K562 (cell line): ENCODE measurements at regions not wholly inside any gene's neighbourhood (a gene's known extent, or its start where the extent isn't known, plus 50 kb on each side); places are given as distances from the start of the nearest gene placed in this dataset.

Experiments used
- ATAC-seq: fragments of 200-7000 bp; cut with Tn5 transposase; 3 replicates; pipeline ENCODE4 v1.9.1; 2020; ENCODE audit warnings: moderate library complexity
- BruUV-seq: library from RNA; stranded (reverse); fragments of 400-500 nt; replicated peaks from 2 replicates; lab custom pipeline; 2021; lab: Mats Ljungman, UMichigan
- CTCF ChIA-PET: fragments of 300-600 bp; formaldehyde crosslinking; extraction: SDS; loops from one replicate; lab custom pipeline; 2021; ENCODE audit warnings: low intra/inter-chr PET ratio; lab: Yijun Ruan, JAX
- POLR2A ChIA-PET: fragments of 300-600, 350-650 bp; sonication (Branson Sonifier 250); formaldehyde crosslinking; extraction: SDS; loops from one replicate; lab custom pipeline; 2021; ENCODE audit warnings: antibody characterized with exemption, inconsistent platforms; lab: Yijun Ruan, JAX
- DNase-seq, 4 experiments: peaks; one replicate each; pipeline versions ENCODE4 v3.0.0 to v3.0.0-alpha.2; 2011 to 2018; ENCODE audit warnings: low spot score in 3 of 4, mixed read lengths in 3 of 4; ENCODE audit errors: extremely low read depth in 1 of 4
- FAIRE-seq: peaks from 2 replicates; lab custom pipeline; 2011; peaks lifted over from hg19 to GRCh38; lab: Jason Lieb, UNC
- H2AFZ ChIP-seq: 2 replicates; pipeline ENCODE4 v1.6.0; 2011; ENCODE audit warnings: low read depth, low read length, control low read depth, inconsistent platforms
- H3K27ac ChIP-seq: fragments of 200-600 bp; 3 replicates; pipeline ENCODE4 v1.8.0; 2011; ENCODE audit warnings: low read depth, mild to moderate bottlenecking, control low read depth, inconsistent platforms, low read length, moderate library complexity, mixed read lengths; ENCODE audit errors: extremely low read depth
- H3K27me3 ChIP-seq, 2 experiments: fragments of 300-600 bp in 1 of 2; 2 replicates in 1 of 2; 3 replicates in 1 of 2; pipeline versions ENCODE4 v1.6.0 to v1.8.0; 2011; ENCODE audit warnings: inconsistent platforms in 2 of 2, low read length in 2 of 2, mild to moderate bottlenecking in 1 of 2, mixed read lengths in 1 of 2, moderate library complexity in 1 of 2; ENCODE audit not compliant: control insufficient read depth in 2 of 2, insufficient read depth in 2 of 2
- H3K36me3 ChIP-seq: fragments of 300-600 bp; 3 replicates; pipeline ENCODE4 v1.8.0; 2011; ENCODE audit warnings: mild to moderate bottlenecking, low read length, inconsistent platforms; ENCODE audit not compliant: control insufficient read depth, insufficient read depth
- H3K4me1 ChIP-seq, 2 experiments: fragments of 200-600 bp in 1 of 2; replicated peaks in 1 of 2; 2 replicates in 1 of 2; 3 replicates in 1 of 2; pipeline versions ENCODE4 v1.5.1 to v1.8.0; 2011; ENCODE audit warnings: inconsistent platforms in 2 of 2, low read length in 2 of 2, mild to moderate bottlenecking in 1 of 2, mixed read lengths in 1 of 2, moderate library complexity in 1 of 2; ENCODE audit not compliant: control insufficient read depth in 2 of 2, insufficient read depth in 2 of 2
- H3K4me2 ChIP-seq: 2 replicates; pipeline ENCODE4 v1.6.1; 2011; ENCODE audit warnings: low read length, control low read depth, inconsistent platforms, mixed read lengths; ENCODE audit not compliant: insufficient read depth
- H3K4me3 ChIP-seq: fragments of 200-600 bp; sonication (generic), shearing (Covaris generic); 2 replicates; pipeline ENCODE4 v1.5.1; 2016; ENCODE audit warnings: control low read depth, inconsistent platforms
- H3K79me2 ChIP-seq: fragments of 200-600 bp; 3 replicates; pipeline ENCODE4 v1.8.0; 2011; ENCODE audit warnings: low read length, inconsistent platforms; ENCODE audit not compliant: control insufficient read depth, insufficient read depth
- H3K9ac ChIP-seq, 2 experiments: 2 replicates each; pipeline versions ENCODE4 v1.6.0 to v1.6.1; 2011; ENCODE audit warnings: low read depth in 2 of 2, low read length in 2 of 2, control low read depth in 1 of 2, inconsistent platforms in 1 of 2, mild to moderate bottlenecking in 1 of 2, mixed read lengths in 1 of 2; ENCODE audit not compliant: insufficient read depth in 1 of 2
- H3K9me1 ChIP-seq: one replicate; pipeline ENCODE4 v1.6.0; 2011; ENCODE audit warnings: inconsistent platforms, mild to moderate bottlenecking, low read length, moderate library complexity; ENCODE audit not compliant: control insufficient read depth, insufficient read depth
- H3K9me3 ChIP-seq: replicated peaks from 2 replicates; pipeline ENCODE4 v1.5.1; 2011; ENCODE audit warnings: low read depth, low read length, inconsistent platforms; ENCODE audit not compliant: control insufficient read depth, insufficient read depth
- H4K20me1 ChIP-seq: replicated peaks from 2 replicates; pipeline ENCODE4 v1.6.1; 2011; ENCODE audit warnings: low read length, inconsistent platforms, mixed read lengths; ENCODE audit not compliant: control insufficient read depth, insufficient read depth
- DACH1 ChIP-seq: fragments of 450-650 bp; IDR thresholded peaks from 2 replicates; pipeline ENCODE4 v1.6.1; 2018; ENCODE audit not compliant: partially characterized antibody
- DPF2 ChIP-seq: fragments of 450-650 bp; IDR thresholded peaks from 2 replicates; pipeline ENCODE4 v1.6.1; 2016
- ILK ChIP-seq: fragments of 450-650 bp; IDR thresholded peaks from 2 replicates; pipeline ENCODE4 v1.6.1; 2016; ENCODE audit warnings: missing genetic modification characterization, low read depth, mild to moderate bottlenecking, missing compliant biosample characterization, moderate library complexity, borderline replicate concordance
- NEUROD1 ChIP-seq: fragments of 150-350 bp; IDR thresholded peaks from 2 replicates; pipeline ENCODE4 v1.6.1; 2014; ENCODE audit warnings: borderline replicate concordance, low read length, low read depth; ENCODE audit not compliant: partially characterized antibody
- PRPF4 ChIP-seq: fragments of 200-400 bp; formaldehyde crosslinking; IDR thresholded peaks from one replicate; pipeline ENCODE4 v1.6.1; 2017; ENCODE audit warnings: low read length, low read depth, mild to moderate bottlenecking; ENCODE audit not compliant: insufficient read depth, poor library complexity, severe bottlenecking
- SLC30A9 ChIP-seq: fragments of 250-450 bp; sonication (Bioruptor Pico); IDR thresholded peaks from 2 replicates; pipeline ENCODE4 v1.8.0; 2022; ENCODE audit warnings: mild to moderate bottlenecking, moderate library complexity
- TEAD4 ChIP-seq, 2 experiments: sonication (generic) in 1 of 2; formaldehyde crosslinking in 1 of 2; IDR thresholded peaks; 2 replicates each; pipeline versions ENCODE4 v1.6.1 to v1.8.0; 2012 to 2022; ENCODE audit warnings: borderline replicate concordance in 1 of 2, inconsistent platforms in 1 of 2, low read length in 1 of 2, mild to moderate bottlenecking in 1 of 2, missing genetic modification reagents in 1 of 2
- ZNF175 ChIP-seq: fragments of 200-800 bp; sonication (Bioruptor generic); IDR thresholded peaks from 2 replicates; pipeline ENCODE4 v1.6.1; 2016; ENCODE audit warnings: low read depth, mild to moderate bottlenecking, missing genetic modification characterization, missing compliant biosample characterization
- WGBS: fragments of 100-300 bp; shearing (Covaris generic); methylation state at CpG from one replicate; pipeline ENCODE4 v1.1.6; 2016; ENCODE audit warnings: low coverage, mixed read lengths; ENCODE audit not compliant: insufficient coverage; ENCODE audit errors: missing lambda C conversion rate; 5-methylcytosine and 5-hydroxymethylcytosine counted together
- in situ Hi-C: fragments of 300-500 bp; cut with MboI; formaldehyde crosslinking; loops from 4 replicates; pipeline ENCODE4 v1.15.0; 2018; ENCODE audit warnings: inconsistent platforms, mixed read lengths
- intact Hi-C: fragments of 100-400 bp; cut with micrococcal nuclease; formaldehyde crosslinking; loops from 2 replicates; pipeline ENCODE4 v1.14.2; 2022
- TF ChIP-seq, protein P1 (sequence below): fragments of 250-450 bp; sonication (Bioruptor Pico); IDR thresholded peaks from 2 replicates; pipeline ENCODE4 v1.6.1; 2021; ENCODE audit warnings: mild to moderate bottlenecking
- TF ChIP-seq, protein P2 (sequence below): fragments of 250-450 bp; sonication (Bioruptor Pico); IDR thresholded peaks from 2 replicates; pipeline ENCODE4 v1.4.0; 2020
- TF ChIP-seq, protein P3 (sequence below), 3 experiments: fragments of 200-800 bp in 1 of 3; fragments of 250-450 bp in 1 of 3; fragments of 450-650 bp in 1 of 3; sonication (Bioruptor Pico) in 1 of 3; sonication (Bioruptor generic) in 1 of 3; formaldehyde crosslinking in 1 of 3; IDR thresholded peaks; 2 replicates each; pipeline versions ENCODE4 v1.6.1 to v1.8.0; 2016 to 2022; ENCODE audit warnings: mild to moderate bottlenecking in 2 of 3, missing genetic modification characterization in 2 of 3, missing compliant biosample characterization in 1 of 3, moderate library complexity in 1 of 3

DNA sequence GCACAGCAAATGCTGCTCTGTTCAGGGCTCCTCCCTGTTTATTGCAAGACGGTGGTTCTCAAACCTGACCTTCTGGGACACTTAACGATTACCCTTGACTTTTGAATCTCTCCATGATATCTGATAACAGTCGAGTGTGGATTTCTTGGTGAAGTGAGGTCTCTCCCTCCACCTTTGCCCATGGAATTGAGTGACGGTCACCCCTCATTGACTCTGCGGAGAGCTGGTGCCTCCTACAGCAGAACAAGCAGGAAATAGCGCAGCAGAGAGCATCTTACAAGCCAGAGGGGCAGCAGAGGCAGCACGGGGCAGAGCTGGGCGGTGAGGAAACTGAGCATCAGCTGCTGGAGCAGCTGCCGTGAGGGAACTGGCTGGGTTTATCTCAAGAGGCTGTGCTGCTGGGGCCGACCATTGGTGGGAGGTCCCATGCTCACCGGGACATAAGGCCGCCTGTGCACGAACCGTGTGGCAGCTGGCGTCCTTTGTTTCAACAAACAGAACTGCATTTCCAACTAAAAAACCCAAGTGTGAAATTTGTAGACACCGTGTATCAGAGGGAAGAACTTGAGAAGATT is 189.8 kb downstream of the MTRR start:
- no peaks in the 10 kb centered on the region for H3K79me2 ChIP-seq
- no TSS peak for BruUV-seq
- WGBS: 2% methylated on average over 16 of the region's 16 CpGs
- H3K4me1 ChIP-seq: peaks cover 0 to 3% of the 10 kb centered on the region in 2 experiments; a peak in 2 of 5 replicates
- H3K36me3 ChIP-seq: no peaks in the 10 kb centered on the region
- H3K4me3 ChIP-seq: no peak overlapping the region
- no peak overlapping the region for H2AFZ ChIP-seq
- no peak overlapping the region for H3K27ac ChIP-seq
- no peak for DNase-seq
- ChIA-PET CTCF (no interaction called here), POLR2A (no interaction called here)
- in situ Hi-C loops: no loop called here
- H4K20me1 ChIP-seq: peaks cover 9% of the 10 kb centered on the region; the same call in 1 of the 2 replicates
- no peak for FAIRE-seq
- H3K9ac ChIP-seq: no peak overlapping the region
- intact Hi-C loops: no loop called here
- peaks cover 22 to 38% of the 10 kb centered on the region in 2 experiments; a peak in 4 of 5 replicates for H3K27me3 ChIP-seq
- no peak for TF ChIP-seq TEAD4 (IDR thresholded peaks at IDR 0.05; ENCODE audit: low read length)
- no peak for TF ChIP-seq TEAD4 (CRISPR knock-in tag; IDR thresholded peaks at IDR 0.05; ENCODE audit: borderline replicate concordance)
- no peak for TF ChIP-seq NEUROD1
- TF ChIP-seq, protein P1, sequence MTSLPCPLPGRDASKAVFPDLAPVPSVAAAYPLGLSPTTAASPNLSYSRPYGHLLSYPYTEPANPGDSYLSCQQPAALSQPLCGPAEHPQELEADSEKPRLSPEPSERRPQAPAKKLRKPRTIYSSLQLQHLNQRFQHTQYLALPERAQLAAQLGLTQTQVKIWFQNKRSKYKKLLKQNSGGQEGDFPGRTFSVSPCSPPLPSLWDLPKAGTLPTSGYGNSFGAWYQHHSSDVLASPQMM: no peak
- no peak for TF ChIP-seq ILK (tag)
- no peak for TF ChIP-seq PRPF4
- no peak for TF ChIP-seq ZNF175 (CRISPR knock-in tag)
- TF ChIP-seq, protein P2, sequence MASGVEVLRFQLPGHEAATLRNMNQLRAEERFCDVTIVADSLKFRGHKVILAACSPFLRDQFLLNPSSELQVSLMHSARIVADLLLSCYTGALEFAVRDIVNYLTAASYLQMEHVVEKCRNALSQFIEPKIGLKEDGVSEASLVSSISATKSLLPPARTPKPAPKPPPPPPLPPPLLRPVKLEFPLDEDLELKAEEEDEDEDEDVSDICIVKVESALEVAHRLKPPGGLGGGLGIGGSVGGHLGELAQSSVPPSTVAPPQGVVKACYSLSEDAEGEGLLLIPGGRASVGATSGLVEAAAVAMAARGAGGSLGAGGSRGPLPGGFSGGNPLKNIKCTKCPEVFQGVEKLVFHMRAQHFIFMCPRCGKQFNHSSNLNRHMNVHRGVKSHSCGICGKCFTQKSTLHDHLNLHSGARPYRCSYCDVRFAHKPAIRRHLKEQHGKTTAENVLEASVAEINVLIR (CRISPR knock-in tag): no peak
- TF ChIP-seq DACH1: no peak
- no peak for TF ChIP-seq SLC30A9 (CRISPR knock-in tag)
- TF ChIP-seq DPF2: no peak
- TF ChIP-seq, protein P3, sequence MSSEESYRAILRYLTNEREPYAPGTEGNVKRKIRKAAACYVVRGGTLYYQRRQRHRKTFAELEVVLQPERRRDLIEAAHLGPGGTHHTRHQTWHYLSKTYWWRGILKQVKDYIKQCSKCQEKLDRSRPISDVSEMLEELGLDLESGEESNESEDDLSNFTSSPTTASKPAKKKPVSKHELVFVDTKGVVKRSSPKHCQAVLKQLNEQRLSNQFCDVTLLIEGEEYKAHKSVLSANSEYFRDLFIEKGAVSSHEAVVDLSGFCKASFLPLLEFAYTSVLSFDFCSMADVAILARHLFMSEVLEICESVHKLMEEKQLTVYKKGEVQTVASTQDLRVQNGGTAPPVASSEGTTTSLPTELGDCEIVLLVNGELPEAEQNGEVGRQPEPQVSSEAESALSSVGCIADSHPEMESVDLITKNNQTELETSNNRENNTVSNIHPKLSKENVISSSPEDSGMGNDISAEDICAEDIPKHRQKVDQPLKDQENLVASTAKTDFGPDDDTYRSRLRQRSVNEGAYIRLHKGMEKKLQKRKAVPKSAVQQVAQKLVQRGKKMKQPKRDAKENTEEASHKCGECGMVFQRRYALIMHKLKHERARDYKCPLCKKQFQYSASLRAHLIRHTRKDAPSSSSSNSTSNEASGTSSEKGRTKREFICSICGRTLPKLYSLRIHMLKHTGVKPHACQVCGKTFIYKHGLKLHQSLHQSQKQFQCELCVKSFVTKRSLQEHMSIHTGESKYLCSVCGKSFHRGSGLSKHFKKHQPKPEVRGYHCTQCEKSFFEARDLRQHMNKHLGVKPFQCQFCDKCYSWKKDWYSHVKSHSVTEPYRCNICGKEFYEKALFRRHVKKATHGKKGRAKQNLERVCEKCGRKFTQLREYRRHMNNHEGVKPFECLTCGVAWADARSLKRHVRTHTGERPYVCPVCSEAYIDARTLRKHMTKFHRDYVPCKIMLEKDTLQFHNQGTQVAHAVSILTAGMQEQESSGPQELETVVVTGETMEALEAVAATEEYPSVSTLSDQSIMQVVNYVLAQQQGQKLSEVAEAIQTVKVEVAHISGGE (CRISPR knock-in tag; IDR thresholded peaks at IDR 0.05): no peak
- TF ChIP-seq, all 486 proteins: peak for 0
- no peak overlapping the region for H3K4me2 ChIP-seq
- no peaks in the 10 kb centered on the region for H3K9me1 ChIP-seq
- ATAC-seq: no peak
- no peaks in the 10 kb centered on the region for H3K9me3 ChIP-seq
